HCT116 (cell line): ENCODE measurements at regions not wholly inside any gene's neighbourhood (a gene's known extent, or its start where the extent isn't known, plus 50 kb on each side); places are given as distances from the start of the nearest gene placed in this dataset.

ENCODE experiments used
- ATAC-seq: fragments of 200-7000 bp; cut with Tn5 transposase; 2 replicates; pipeline ENCODE4 v1.9.1; 2020; ENCODE audit warnings: mild to moderate bottlenecking, moderate library complexity
- BruUV-seq: library from RNA; stranded (reverse); fragments of 400-500 nt; replicated peaks from 2 replicates; lab custom pipeline; 2021; lab: Mats Ljungman, UMichigan
- CTCF ChIA-PET: fragments of 300-600 bp; sonication (Branson Sonifier 250); formaldehyde crosslinking; loops from one replicate; lab custom pipeline; 2021; ENCODE audit warnings: antibody characterized with exemption; lab: Charles Lee
- POLR2A ChIA-PET: fragments of 300-600, 350-600 bp; sonication (Branson Sonifier 250); formaldehyde crosslinking; loops from one replicate; lab custom pipeline; 2021; ENCODE audit warnings: antibody characterized with exemption; lab: Charles Lee
- RAD21 ChIA-PET, 2 experiments: fragments of 300-600 bp; sonication (Branson Sonifier 250); formaldehyde crosslinking; loops; one replicate each; lab custom pipeline; 2023; ENCODE audit warnings: low total read pairs in 2 of 2; ENCODE audit not compliant: uncharacterized antibody in 2 of 2, unreplicated experiment in 2 of 2, low non-redundant PET in 1 of 2; lab: Charles Lee
- DNase-seq: peaks from one replicate; pipeline ENCODE4 v3.0.0-alpha.2; 2010; ENCODE audit warnings: low read depth, low spot score
- H2AFZ ChIP-seq: fragments of 200-600 bp; shearing (Covaris generic), sonication (generic); 2 replicates; pipeline ENCODE4 v1.6.1; 2017; ENCODE audit warnings: low read depth, mixed run types, mixed read lengths, antibody characterized with exemption, low read length; ENCODE audit not compliant: poor library complexity, severe bottlenecking
- H3K27ac ChIP-seq: 2 replicates; pipeline ENCODE4 v1.5.1; 2012; ENCODE audit warnings: low read depth, low read length
- H3K27me3 ChIP-seq: fragments of 200-600 bp; sonication (generic); 2 replicates; pipeline ENCODE4 v1.6.1; 2016; ENCODE audit warnings: mixed run types, low read length, mixed read lengths; ENCODE audit not compliant: insufficient read depth
- H3K36me3 ChIP-seq, 2 experiments: fragments of 200-500 bp in 1 of 2; fragments of 200-600 bp in 1 of 2; sonication (Bioruptor generic) in 1 of 2; sonication (generic) in 1 of 2; 2 replicates each; pipeline versions ENCODE4 v1.5.1 to v1.6.1; 2014 to 2016; ENCODE audit warnings: low read length in 2 of 2, inconsistent platforms in 1 of 2, mixed read lengths in 1 of 2, mixed run types in 1 of 2; ENCODE audit not compliant: insufficient read depth in 2 of 2, control insufficient read depth in 1 of 2
- H3K4me1 ChIP-seq, 2 experiments: fragments of 200-600 bp in 1 of 2; sonication (generic) in 1 of 2; 2 replicates each; pipeline versions ENCODE4 v1.5.1 to v1.6.1; 2012 to 2017; ENCODE audit warnings: low read length in 2 of 2, inconsistent platforms in 1 of 2, mild to moderate bottlenecking in 1 of 2, mixed read lengths in 1 of 2, mixed run types in 1 of 2, moderate library complexity in 1 of 2; ENCODE audit not compliant: insufficient read depth in 2 of 2, control insufficient read depth in 1 of 2
- H3K4me2 ChIP-seq: fragments of 200-600 bp; sonication (generic); 2 replicates; pipeline ENCODE4 v1.6.1; 2017; ENCODE audit warnings: mixed run types, low read length, mixed read lengths
- H3K4me3 ChIP-seq, 2 experiments: fragments of 200-600 bp in 1 of 2; sonication (generic) in 1 of 2; replicated peaks in 1 of 2; 2 replicates each; pipeline ENCODE4 v1.5.1; 2011 to 2016; ENCODE audit warnings: low read length in 2 of 2, control low read depth in 1 of 2, low read depth in 1 of 2, mild to moderate bottlenecking in 1 of 2, mixed read lengths in 1 of 2, mixed run types in 1 of 2
- H3K79me2 ChIP-seq: fragments of 200-600 bp; sonication (generic); 2 replicates; pipeline ENCODE4 v1.6.1; 2017; ENCODE audit warnings: mild to moderate bottlenecking, mixed run types, low read length, moderate library complexity, mixed read lengths; ENCODE audit not compliant: insufficient read depth
- H3K9ac ChIP-seq: fragments of 200-600 bp; sonication (generic); 2 replicates; pipeline ENCODE4 v1.6.1; 2016; ENCODE audit warnings: low read length, mixed read lengths
- H3K9me2 ChIP-seq: fragments of 200-600 bp; sonication (generic), shearing (Covaris generic); 2 replicates; pipeline ENCODE4 v1.6.1; 2017; ENCODE audit warnings: mixed run types, mild to moderate bottlenecking, moderate library complexity; ENCODE audit not compliant: insufficient read depth
- H3K9me3 ChIP-seq, 2 experiments: fragments of 200-500 bp in 1 of 2; fragments of 200-600 bp in 1 of 2; sonication (Bioruptor generic) in 1 of 2; sonication (generic) in 1 of 2; 2 replicates each; pipeline ENCODE4 v1.6.1; 2014 to 2017; ENCODE audit warnings: low read length in 2 of 2, mixed read lengths in 2 of 2, inconsistent platforms in 1 of 2, low read depth in 1 of 2, mild to moderate bottlenecking in 1 of 2, mixed run types in 1 of 2, moderate library complexity in 1 of 2; ENCODE audit not compliant: control insufficient read depth in 1 of 2, insufficient read depth in 1 of 2
- H4K20me1 ChIP-seq: fragments of 200-600 bp; sonication (generic), shearing (Covaris generic); 2 replicates; pipeline ENCODE4 v1.6.1; 2017; ENCODE audit warnings: mixed run types, mild to moderate bottlenecking, moderate library complexity; ENCODE audit not compliant: insufficient read depth
- CBX3 ChIP-seq: IDR thresholded peaks from 2 replicates; pipeline ENCODE4 v1.6.1; 2012; ENCODE audit warnings: low read depth
- CEBPB ChIP-seq: IDR thresholded peaks from 2 replicates; pipeline ENCODE4 v1.6.1; 2012; ENCODE audit warnings: low read depth
- CTCF ChIP-seq, 3 experiments: fragments of 200-600 bp in 1 of 3; sonication (generic) in 1 of 3; IDR thresholded peaks in 2 of 3; conservative IDR thresholded peaks in 1 of 3; 2 replicates each; pipeline ENCODE4 v1.5.1; 2012 to 2017; ENCODE audit warnings: low read depth in 2 of 3, low read length in 2 of 3, antibody characterized with exemption in 1 of 3, borderline replicate concordance in 1 of 3, control low read depth in 1 of 3, mild to moderate bottlenecking in 1 of 3, mixed read lengths in 1 of 3, mixed run types in 1 of 3, moderate library complexity in 1 of 3; ENCODE audit not compliant: insufficient read depth in 1 of 3
- ELF1 ChIP-seq: IDR thresholded peaks from 2 replicates; pipeline ENCODE4 v1.6.1; 2012; ENCODE audit warnings: low read depth, borderline replicate concordance
- EZH2phosphoT487 ChIP-seq: fragments of 200-600 bp; IDR thresholded peaks from 2 replicates; pipeline ENCODE4 v1.6.1; 2018; ENCODE audit warnings: antibody characterized with exemption, borderline replicate concordance
- FOSL1 ChIP-seq: IDR thresholded peaks from 2 replicates; pipeline ENCODE4 v1.6.1; 2012; ENCODE audit warnings: low read depth
- JUND ChIP-seq: IDR thresholded peaks from 2 replicates; pipeline ENCODE4 v1.6.1; 2012
- MAX ChIP-seq: IDR thresholded peaks from 2 replicates; pipeline ENCODE4 v1.6.1; 2012
- POLR2AphosphoS5 ChIP-seq: IDR thresholded peaks from 2 replicates; pipeline ENCODE4 v1.6.1; 2011; ENCODE audit warnings: mild to moderate bottlenecking, low read depth, low read length, moderate library complexity
- RAD21 ChIP-seq: IDR thresholded peaks from 2 replicates; pipeline ENCODE4 v1.6.1; 2012; ENCODE audit warnings: low read depth, mild to moderate bottlenecking
- REST ChIP-seq: IDR thresholded peaks from 2 replicates; pipeline ENCODE4 v1.6.1; 2012; ENCODE audit warnings: low read depth
- SIN3A ChIP-seq: IDR thresholded peaks from 2 replicates; pipeline ENCODE4 v1.6.1; 2012; ENCODE audit warnings: low read depth
- TCF7L2 ChIP-seq: IDR thresholded peaks from 2 replicates; pipeline ENCODE4 v1.7.0; 2011; ENCODE audit warnings: borderline replicate concordance, inconsistent platforms; ENCODE audit not compliant: insufficient read depth, insufficient read length; ENCODE audit errors: extremely low read depth
- YY1 ChIP-seq: IDR thresholded peaks from 2 replicates; pipeline ENCODE4 v1.6.1; 2011; ENCODE audit warnings: low read length, low read depth, moderate library complexity, mild to moderate bottlenecking; ENCODE audit not compliant: insufficient replicate concordance; ENCODE audit errors: extremely low read depth
- ZBTB33 ChIP-seq: IDR thresholded peaks from 2 replicates; pipeline ENCODE4 v1.6.1; 2011; ENCODE audit warnings: mild to moderate bottlenecking, low read length, moderate library complexity; ENCODE audit not compliant: insufficient replicate concordance; ENCODE audit errors: extremely low read depth
- intact Hi-C: fragments of 100-400 bp; cut with micrococcal nuclease; formaldehyde crosslinking; loops from 2 replicates; pipeline ENCODE4 v1.10.0; 2022

- BruUV-seq = no TSS peak
- Histone ChIP-seq H3K4me3 (no peak overlapping the region), H3K36me3 (no peaks in the 10 kb centered on the region), H3K9me2 (no peaks in the 10 kb centered on the region), H3K9me3 (no peaks in the 10 kb centered on the region), H4K20me1 (no peaks in the 10 kb centered on the region), H2AFZ (no peak overlapping the region), H3K9ac (no peak overlapping the region), H3K27me3 (no peaks in the 10 kb centered on the region; the same call in 1 of the 2 replicates), H3K4me1 (no peaks in the 10 kb centered on the region), H3K4me2 (no peak overlapping the region), H3K27ac (no peak overlapping the region), H3K79me2 (no peaks in the 10 kb centered on the region)
- ChIA-PET POLR2A (no interaction called here), CTCF (no interaction called here), RAD21 (no interaction called here)
- no peak for DNase-seq
- intact Hi-C loops = no loop called here
- TF ChIP-seq POLR2AphosphoS5 (no peak), SIN3A (no peak), CTCF (IDR thresholded peaks at IDR 0.05 in 2 of 3, conservative IDR thresholded peaks at IDR 0.05 in 1 of 3; ENCODE audit: borderline replicate concordance in 1 of 3, insufficient read depth in 1 of 3, low read depth in 2 of 3, low read length in 2 of 3) (no peak), FOSL1 (no peak), JUND (no peak), CBX3 (no peak), MAX (no peak), TCF7L2 (no peak), RAD21 (no peak), CEBPB (no peak), EZH2phosphoT487 (no peak), REST (no peak), ZBTB33 (no peak), ELF1 (no peak), YY1 (no peak)
- ATAC-seq = no peak
Observed at GRCh38 chr1:95407886-95408291, 173.9 kb downstream of the RWDD3 start.
